B cell (primary cell): ENCODE measurements at regions not wholly inside any gene's neighbourhood (a gene's known extent, or its start where the extent isn't known, plus 50 kb on each side); places are given as distances from the start of the nearest gene placed in this dataset.

Experiments used
- CTCF ChIP-seq: fragments of 200-600 bp; IDR thresholded peaks from one replicate; pipeline ENCODE4 v1.8.0; 2022; ENCODE audit warnings: antibody characterized with exemption, mild to moderate bottlenecking
- EZH2 ChIP-seq: IDR thresholded peaks from 2 replicates; pipeline ENCODE4 v1.6.1; 2012; ENCODE audit warnings: borderline replicate concordance, low read depth, mild to moderate bottlenecking, moderate library complexity, low read length; ENCODE audit not compliant: insufficient read depth, poor library complexity, severe bottlenecking

GRCh38 chr18:10044054-10044453, 130.2 kb downstream of the VAPA start:
- no peak for TF ChIP-seq CTCF
- TF ChIP-seq EZH2 = no peak
